ENCODE measurements at regions not wholly inside any gene's neighbourhood (a gene's known extent, or its start where the extent isn't known, plus 50 kb on each side); places are given as distances from the start of the nearest gene placed in this dataset.
A peak's percentile ranks its signal among the peaks of the same experiment; 100 is the strongest.

DNA sequence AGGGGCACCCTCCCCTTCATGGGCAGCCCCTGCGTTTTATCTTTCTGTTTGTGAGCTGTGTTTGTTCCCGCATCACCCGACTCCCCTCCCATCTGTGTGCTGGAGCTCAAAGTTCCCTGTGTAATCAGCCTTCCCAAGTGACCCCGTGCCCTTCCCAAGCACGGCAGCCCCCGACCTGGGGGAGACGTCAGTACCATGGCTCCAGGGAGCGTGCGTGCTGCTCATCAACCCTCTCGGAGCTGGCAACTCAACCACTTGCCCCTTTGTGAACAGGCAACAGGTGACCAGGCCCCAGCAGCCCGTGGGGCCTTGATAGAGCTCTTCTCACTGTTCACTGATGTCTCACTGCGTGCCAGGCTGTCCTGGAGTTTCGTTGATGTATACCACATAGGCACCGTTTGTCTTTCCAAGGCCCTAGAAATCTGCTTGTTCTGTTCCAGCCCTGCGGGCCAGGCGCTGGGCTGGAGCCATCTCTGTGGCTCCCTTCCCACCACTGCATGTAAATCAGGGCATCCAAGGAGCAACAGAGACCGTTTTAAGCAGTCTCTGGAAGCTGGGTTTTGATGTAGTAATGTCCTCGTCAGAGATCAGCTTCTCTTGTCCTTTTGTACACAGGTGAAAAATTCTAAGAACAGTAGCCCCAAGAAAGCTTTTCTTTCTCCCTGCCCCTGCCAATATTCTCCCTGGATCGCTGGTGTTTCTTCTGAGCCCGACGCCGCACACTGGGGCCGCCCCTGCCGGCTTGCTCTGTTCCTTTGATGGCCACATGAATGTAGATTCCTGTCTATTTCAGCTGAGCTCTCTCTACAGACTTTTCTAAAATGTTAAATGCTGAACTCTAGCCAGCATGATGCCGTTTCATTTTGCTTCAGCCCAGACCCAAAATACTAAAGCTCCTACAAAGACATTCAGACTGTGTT, 107.0 kb upstream of the PTPRM start (continued):
- TF ChIP-seq GPBP1L1 (CRISPR knock-in tag; IDR thresholded peaks at IDR 0.05) (no peak), ZNF232 (CRISPR knock-in tag; IDR thresholded peaks at IDR 0.05; ENCODE audit: borderline replicate concordance) (no peak), RXRA (CRISPR knock-in tag; IDR thresholded peaks at IDR 0.05) (0 out of 2 replicates have a peak, but pooled peaks have one; percentile 49), RFX5 (IDR thresholded peaks at IDR 0.05; ENCODE audit: low read depth, low read length) (peak; percentile 78), USF2 (IDR thresholded peaks at IDR 0.05; ENCODE audit: low read depth, low read length) (no peak), USF2 (CRISPR knock-in tag; IDR thresholded peaks at IDR 0.05; ENCODE audit: borderline replicate concordance) (no peak), RFXANK (CRISPR knock-in tag; IDR thresholded peaks at IDR 0.05) (no peak), ZNF383 (CRISPR knock-in tag; IDR thresholded peaks at IDR 0.05; ENCODE audit: borderline replicate concordance) (no peak), CBX1 (IDR thresholded peaks at IDR 0.05; ENCODE audit: low read depth) (no peak), HDAC1 (CRISPR knock-in tag; IDR thresholded peaks at IDR 0.05) (peak; percentile 68), ZMYM4 (CRISPR knock-in tag; IDR thresholded peaks at IDR 0.05) (peak; percentile 76; the same call in 1 of the 2 replicates), ZNF879 (CRISPR knock-in tag; IDR thresholded peaks at IDR 0.05) (no peak), JUND (CRISPR knock-in tag; IDR thresholded peaks at IDR 0.05) (0 out of 2 replicates have a peak, but pooled peaks have one; percentile 16), MED1 (CRISPR knock-in tag; IDR thresholded peaks at IDR 0.05) (peak; percentile 56; the same call in 1 of the 2 replicates), GLI4 (CRISPR knock-in tag; IDR thresholded peaks at IDR 0.05; ENCODE audit: borderline replicate concordance) (no peak), KDM5B (CRISPR knock-in tag; IDR thresholded peaks at IDR 0.05; ENCODE audit: borderline replicate concordance) (peak; percentile 53; the same call in 1 of the 2 replicates), NFKBIZ (CRISPR knock-in tag; IDR thresholded peaks at IDR 0.05) (no peak), ZNF350 (CRISPR knock-in tag; IDR thresholded peaks at IDR 0.05; ENCODE audit: borderline replicate concordance, low read depth) (peak; percentile 39; the same call in 1 of the 2 replicates), NPAS2 (CRISPR knock-in tag; IDR thresholded peaks at IDR 0.05; ENCODE audit: borderline replicate concordance) (no peak), ZNF724P (CRISPR knock-in tag; IDR thresholded peaks at IDR 0.05; ENCODE audit: borderline replicate concordance) (no peak), ZFY (CRISPR knock-in tag; IDR thresholded peaks at IDR 0.05) (peak; percentile 53; the same call in 1 of the 2 replicates), ZNF331 (CRISPR knock-in tag; IDR thresholded peaks at IDR 0.05) (peak; percentile 36; the same call in 1 of the 2 replicates), ZNF772 (CRISPR knock-in tag; IDR thresholded peaks at IDR 0.05) (peak; percentile 43; the same call in 1 of the 2 replicates), ZNF557 (CRISPR knock-in tag; IDR thresholded peaks at IDR 0.05) (no peak), BHLHE40 (IDR thresholded peaks at IDR 0.05; ENCODE audit: low read length) (peak; percentile 40; the same call in 1 of the 2 replicates), ZNF691 (CRISPR knock-in tag; IDR thresholded peaks at IDR 0.05; ENCODE audit: borderline replicate concordance, low read depth) (peak; percentile 59; the same call in 1 of the 2 replicates), HDAC2 (CRISPR knock-in tag; IDR thresholded peaks at IDR 0.05) (peak; percentile 50; the same call in 1 of the 2 replicates)
